GM18873 (cell line): ENCODE measurements at regions not wholly inside any gene's neighbourhood (a gene's known extent, or its start where the extent isn't known, plus 50 kb on each side); places are given as distances from the start of the nearest gene placed in this dataset.
"Not testable (repeated sequence)": the region's sequence is repeated elsewhere in the genome, so short reads cannot be mapped to it uniquely, and the experiment has no call there.

Source experiments
- ATAC-seq: cut with Tn5 transposase; IDR thresholded peaks from one replicate; pipeline ENCODE4 v1.9.1; 2021; ENCODE audit warnings: mild to moderate bottlenecking, moderate library complexity, moderate number of reproducible peaks; ENCODE audit not compliant: unreplicated experiment, low FRiP score

- no peak for ATAC-seq
Measured at GRCh38 chr3:159332535-159333099, 530.8 kb downstream of the MFSD1 start.

- no peak for ATAC-seq
Measured at GRCh38 chr3:159339131-159339530, 537.3 kb downstream of the MFSD1 start.

- ATAC-seq: no peak
Measured at GRCh38 chr3:159340877-159341500, 539.1 kb downstream of the MFSD1 start.

GRCh38 chr3:159346271-159346903 is 544.5 kb downstream of the MFSD1 start:
- no peak for ATAC-seq

- ATAC-seq: no peak
Measured at GRCh38 chr3:159348431-159348830, 546.6 kb downstream of the MFSD1 start.

- ATAC-seq: no peak
Measured at GRCh38 chr3:159356606-159357005, 554.8 kb downstream of the MFSD1 start.

GRCh38 chr3:159364511-159364910 is 562.7 kb downstream of the MFSD1 start:
- ATAC-seq: no peak

GRCh38 chr3:159366476-159366875 is 564.6 kb downstream of the MFSD1 start:
- no peak for ATAC-seq

GRCh38 chr3:159371961-159372360 is 570.1 kb downstream of the MFSD1 start:
- ATAC-seq: no peak

GRCh38 chr3:159378396-159379194 is 576.7 kb downstream of the MFSD1 start:
- no peak for ATAC-seq

GRCh38 chr3:159380891-159381290 is 579.0 kb downstream of the MFSD1 start:
- ATAC-seq: no peak

GRCh38 chr3:159390656-159391212 is 588.9 kb downstream of the MFSD1 start:
- no peak for ATAC-seq

GRCh38 chr3:159397683-159398082 is 591.0 kb upstream of the IL12A start:
- ATAC-seq: not testable (repeated sequence)

GRCh38 chr3:159401069-159401468 is 587.6 kb upstream of the IL12A start:
- no peak for ATAC-seq

- not testable (repeated sequence) for ATAC-seq
Measured at GRCh38 chr3:159409711-159410110, 578.9 kb upstream of the IL12A start.

GRCh38 chr3:159413319-159413718 is 575.3 kb upstream of the IL12A start:
- no peak for ATAC-seq

GRCh38 chr3:159416856-159417255 is 571.8 kb upstream of the IL12A start:
- ATAC-seq: no peak

GRCh38 chr3:159417761-159418160 is 570.9 kb upstream of the IL12A start:
- ATAC-seq: no peak

GRCh38 chr3:159418571-159419526 is 569.8 kb upstream of the IL12A start:
- ATAC-seq: no peak

- ATAC-seq: no peak
Measured at GRCh38 chr3:159429702-159430101, 558.9 kb upstream of the IL12A start.
